Right lobe of liver (tissue), 6 donors: ENCODE measurements at regions not wholly inside any gene's neighbourhood (a gene's known extent, or its start where the extent isn't known, plus 50 kb on each side); places are given as distances from the start of the nearest gene placed in this dataset.
A peak's percentile ranks its signal among the peaks of the same experiment; 100 is the strongest.

ENCODE experiments used
- ATAC-seq, 4 donors: fragments of 200-7000 bp; cut with Tn5 transposase; one replicate each; pipeline ENCODE4 v1.9.1; 2020; ENCODE audit warnings: mild to moderate bottlenecking in 4 of 4, moderate library complexity in 4 of 4
- DNase-seq, 3 donors: peaks; one replicate each; pipeline ENCODE4 v3.0.0-alpha.2; 2020
- H3K27ac ChIP-seq, 3 donors: fragments of 200-600 bp; one replicate each; pipeline ENCODE4 v1.8.0; 2022
- H3K27me3 ChIP-seq, 2 donors: fragments of 200-600 bp; one replicate each; pipeline ENCODE4 v1.8.0; 2022
- H3K36me3 ChIP-seq, 4 donors: fragments of 200-600 bp; sonication (generic) in 1 of 4; one replicate each; pipeline versions ENCODE4 v1.5.1 to v1.8.0; 2017 to 2022; ENCODE audit warnings: control low read depth in 1 of 4
- H3K4me1 ChIP-seq, 4 donors: fragments of 200-600 bp; sonication (generic) in 1 of 4; one replicate each; pipeline versions ENCODE4 v1.5.1 to v1.8.0; 2017 to 2022; ENCODE audit warnings: control low read depth in 1 of 4
- H3K4me3 ChIP-seq, 3 donors: fragments of 200-600 bp; one replicate each; pipeline ENCODE4 v1.8.0; 2022
- H3K9me3 ChIP-seq, 4 donors: fragments of 200-600 bp; sonication (generic) in 1 of 4; one replicate each; pipeline versions ENCODE4 v1.5.1 to v1.8.0; 2017 to 2022; ENCODE audit warnings: control low read depth in 1 of 4
- CTCF ChIP-seq, 4 donors: fragments of 200-600 bp in 3 of 4; fragments of 450-650 bp in 1 of 4; IDR thresholded peaks; one replicate each; pipeline versions ENCODE4 v1.5.1 to v1.8.0; 2016 to 2022; ENCODE audit warnings: antibody characterized with exemption in 4 of 4, mild to moderate bottlenecking in 2 of 4
- POLR2A ChIP-seq: fragments of 450-650 bp; IDR thresholded peaks from one replicate; pipeline ENCODE4 v1.6.1; 2017; ENCODE audit warnings: antibody characterized with exemption, mild to moderate bottlenecking
- WGBS: methylation state at CpG from one replicate; pipeline ENCODE4 v1.1.6; 2018; ENCODE audit warnings: low coverage, low lambda C conversion rate; ENCODE audit not compliant: insufficient coverage; ENCODE audit errors: missing lambda C conversion rate; 5-methylcytosine and 5-hydroxymethylcytosine counted together
- intact Hi-C, 2 donors: fragments of 100-400 bp; cut with DNase I; formaldehyde crosslinking; loops; one replicate each; pipeline versions ENCODE4 v1.11.2 to v1.14.1; 2022
- donor health status: DM: no; HTN: yes; CAD: no.
- donor health status: DM: no; HTN: no; CAD: no.
- donor health status: DM: no; HTN: no; CAD: no.
- donor health status: DM: no; HTN: yes; CAD: no.
- donor health status: DM: no; HTN: yes; CAD: no.

- Histone ChIP-seq H3K27ac (no peak overlapping the region), H3K4me1 (no peaks in the 10 kb centered on the region), H3K36me3 (no peaks in the 10 kb centered on the region), H3K9me3 (no peaks in the 10 kb centered on the region), H3K4me3 (no peak overlapping the region), H3K27me3 (no peaks in the 10 kb centered on the region)
- no peak for ATAC-seq
- no peak for DNase-seq
- intact Hi-C loops, result no loop called here
- WGBS, result 20% methylated on average over 1 of the region's 1 CpG
- TF ChIP-seq POLR2A (no peak), CTCF (IDR thresholded peaks at IDR 0.05) (no peak)
Measured at GRCh38 chr22:27024982-27025381, 367.6 kb downstream of the MIAT start.

GRCh38 chr22:27028093-27028492, 370.7 kb downstream of the MIAT start:
- ATAC-seq, result no peak
- H3K4me3 ChIP-seq, result no peak overlapping the region
- no peaks in the 10 kb centered on the region for H3K4me1 ChIP-seq
- no peaks in the 10 kb centered on the region for H3K9me3 ChIP-seq
- no peaks in the 10 kb centered on the region for H3K27me3 ChIP-seq
- intact Hi-C loops, result no loop called here
- H3K27ac ChIP-seq, result no peak overlapping the region
- TF ChIP-seq CTCF (IDR thresholded peaks at IDR 0.05) (no peak), POLR2A (no peak)
- H3K36me3 ChIP-seq, result no peaks in the 10 kb centered on the region
- 46% methylated on average over 3 of the region's 3 CpGs for WGBS
- DNase-seq, result no peak

GRCh38 chr22:27029584-27030130, 372.3 kb downstream of the MIAT start:
- no peaks in the 10 kb centered on the region for H3K27me3 ChIP-seq
- no peak overlapping the region for H3K27ac ChIP-seq
- H3K4me3 ChIP-seq, result no peak overlapping the region
- no peaks in the 10 kb centered on the region for H3K4me1 ChIP-seq
- intact Hi-C loops, result no loop called here
- WGBS, result 71% methylated on average over 1 of the region's 1 CpG
- no peaks in the 10 kb centered on the region for H3K36me3 ChIP-seq
- ATAC-seq (no peak), DNase-seq (no peak)
- no peak for TF ChIP-seq CTCF (IDR thresholded peaks at IDR 0.05)
- no peak for TF ChIP-seq POLR2A
- H3K9me3 ChIP-seq, result no peaks in the 10 kb centered on the region

- Histone ChIP-seq H3K36me3 (no peaks in the 10 kb centered on the region), H3K4me3 (no peak overlapping the region), H3K27me3 (no peaks in the 10 kb centered on the region), H3K9me3 (no peaks in the 10 kb centered on the region), H3K27ac (no peak overlapping the region), H3K4me1 (no peaks in the 10 kb centered on the region)
- ATAC-seq, result peak in 3 of 4 donors; percentile 21 to 78 (median 30)
- TF ChIP-seq POLR2A (no peak), CTCF (IDR thresholded peaks at IDR 0.05) (peak in 1 of 4 donors; percentile 14)
- peak in 2 of 3 donors; percentile 40 to 56 for DNase-seq
- WGBS, result 14% methylated on average over 3 of the region's 29 CpGs
- intact Hi-C loops, result no loop called here
Measured at GRCh38 chr22:27032091-27032761, 374.8 kb downstream of the MIAT start.
